PC-3 (cell line): ENCODE measurements at regions not wholly inside any gene's neighbourhood (a gene's known extent, or its start where the extent isn't known, plus 50 kb on each side); places are given as distances from the start of the nearest gene placed in this dataset.

ENCODE experiments used
- ATAC-seq: fragments of 200-7000 bp; cut with Tn5 transposase; 2 replicates; pipeline ENCODE4 v1.9.1; 2020; ENCODE audit warnings: mild to moderate bottlenecking, moderate library complexity
- BruUV-seq: library from RNA; stranded (reverse); fragments of 400-500 nt; replicated peaks from 2 replicates; lab custom pipeline; 2021; lab: Mats Ljungman, UMichigan
- CTCF ChIA-PET: fragments of 300-600 bp; sonication (Branson Sonifier 250); formaldehyde crosslinking; loops from one replicate; lab custom pipeline; 2022; ENCODE audit warnings: antibody characterized with exemption; lab: Charles Lee
- POLR2A ChIA-PET: fragments of 300-600 bp; sonication (Branson Sonifier 250); formaldehyde crosslinking; loops from one replicate; lab custom pipeline; 2022; ENCODE audit warnings: antibody characterized with exemption; ENCODE audit not compliant: unreplicated experiment; lab: Charles Lee
- DNase-seq: peaks from one replicate; pipeline ENCODE4 v3.0.0-alpha.2; 2015
- H2AFZ ChIP-seq: fragments of 300-600 bp; sonication (generic); 2 replicates; pipeline ENCODE4 v1.6.0; 2016; ENCODE audit warnings: antibody characterized with exemption, low read length
- H3F3A ChIP-seq: fragments of 300-600 bp; sonication (generic); one replicate; pipeline ENCODE4 v1.6.0; 2017; ENCODE audit warnings: antibody characterized with exemption, low read length, control low read depth, mild to moderate bottlenecking; ENCODE audit not compliant: unreplicated experiment
- H3K27ac ChIP-seq: fragments of 300-600 bp; sonication (generic); 2 replicates; pipeline ENCODE4 v1.5.1; 2016; ENCODE audit warnings: mild to moderate bottlenecking, low read length
- H3K27me3 ChIP-seq: fragments of 300-600 bp; sonication (generic); 2 replicates; pipeline ENCODE4 v1.6.1; 2016; ENCODE audit warnings: low read length, mixed read lengths
- H3K36me3 ChIP-seq: fragments of 300-600 bp; sonication (generic); 2 replicates; pipeline ENCODE4 v1.6.1; 2016; ENCODE audit warnings: low read depth, mixed run types, low read length, mixed read lengths
- H3K4me1 ChIP-seq: fragments of 300-600 bp; sonication (generic); 2 replicates; pipeline ENCODE4 v1.5.1; 2016; ENCODE audit warnings: low read length; ENCODE audit not compliant: insufficient read depth
- H3K4me2 ChIP-seq: fragments of 300-600 bp; sonication (generic); 2 replicates; pipeline ENCODE4 v1.6.0; 2016; ENCODE audit warnings: low read length
- H3K4me3 ChIP-seq: fragments of 300-600 bp; sonication (generic); 2 replicates; pipeline ENCODE4 v1.5.1; 2016; ENCODE audit warnings: mild to moderate bottlenecking, low read length, mixed read lengths
- H3K79me2 ChIP-seq: fragments of 300-600 bp; sonication (generic); 2 replicates; pipeline ENCODE4 v1.6.1; 2017; ENCODE audit warnings: low read length, mixed read lengths
- H3K9ac ChIP-seq: fragments of 300-600 bp; sonication (generic); 2 replicates; pipeline ENCODE4 v1.6.0; 2016; ENCODE audit warnings: mild to moderate bottlenecking, low read length
- H3K9me2 ChIP-seq: fragments of 300-600 bp; sonication (generic); replicated peaks from 2 replicates; pipeline ENCODE4 v1.6.1; 2016; ENCODE audit warnings: mixed run types, low read length, mixed read lengths
- H3K9me3 ChIP-seq: fragments of 300-600 bp; sonication (generic); 2 replicates; pipeline ENCODE4 v1.6.1; 2016; ENCODE audit warnings: low read length, mixed read lengths
- H4K20me1 ChIP-seq: fragments of 300-600 bp; sonication (generic); 2 replicates; pipeline ENCODE4 v1.6.1; 2016; ENCODE audit warnings: low read length, mixed read lengths
- EZH2 ChIP-seq: fragments of 300-600 bp; sonication (generic); IDR thresholded peaks from one replicate; pipeline ENCODE4 v1.6.1; 2017; ENCODE audit warnings: antibody characterized with exemption, mild to moderate bottlenecking, low read length; ENCODE audit not compliant: unreplicated experiment
- EZH2phosphoT487 ChIP-seq: fragments of 300-600 bp; sonication (generic); IDR thresholded peaks from 2 replicates; pipeline ENCODE4 v1.6.1; 2018; ENCODE audit warnings: mild to moderate bottlenecking, antibody characterized with exemption, low read length, borderline replicate concordance
- intact Hi-C: fragments of 100-400 bp; cut with micrococcal nuclease; formaldehyde crosslinking; loops from 2 replicates; pipeline ENCODE4 v1.9.0; 2023
- TF ChIP-seq, protein P1 (sequence below): fragments of 300-600 bp; sonication (generic); conservative IDR thresholded peaks from 2 replicates; pipeline ENCODE4 v1.5.1; 2017; ENCODE audit warnings: antibody characterized with exemption, low read depth, mild to moderate bottlenecking, low read length

DNA sequence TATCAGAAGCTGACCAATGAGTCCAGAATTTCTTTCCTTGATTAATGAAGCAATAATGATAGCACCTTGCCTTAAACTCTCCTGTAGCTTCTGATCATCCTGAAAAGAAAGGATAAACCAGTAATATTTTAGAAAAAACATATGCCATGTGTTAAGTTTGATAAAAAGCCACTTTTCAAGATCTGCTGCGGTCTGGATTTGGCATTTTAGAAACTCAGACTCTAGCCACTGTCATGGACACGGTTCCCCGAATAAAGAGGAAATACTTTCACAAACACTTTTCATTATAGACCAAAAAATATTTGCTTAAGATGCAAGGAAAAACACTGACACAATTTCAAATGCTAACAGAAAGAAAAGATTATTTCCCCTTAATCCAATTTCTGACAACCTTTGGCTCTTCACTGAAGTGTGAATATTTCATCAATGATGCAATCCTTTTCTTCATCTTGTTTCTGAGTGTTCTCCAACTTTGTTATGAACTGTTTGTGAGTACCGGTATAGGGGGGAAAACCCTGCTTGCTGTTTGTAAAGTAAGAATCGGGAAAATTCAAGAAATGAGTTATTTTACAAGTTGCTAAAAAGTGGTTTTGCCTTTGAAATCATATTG is 329.5 kb downstream of the CRPPA start:
- Histone ChIP-seq H3K4me1 (no peaks in the 10 kb centered on the region), H3F3A (no peaks in the 10 kb centered on the region), H3K79me2 (no peaks in the 10 kb centered on the region), H3K9me3 (no peaks in the 10 kb centered on the region), H2AFZ (no peak overlapping the region), H4K20me1 (no peaks in the 10 kb centered on the region), H3K4me2 (no peak overlapping the region), H3K4me3 (no peak overlapping the region), H3K27ac (no peak overlapping the region), H3K36me3 (no peaks in the 10 kb centered on the region), H3K27me3 (no peaks in the 10 kb centered on the region), H3K9ac (no peak overlapping the region), H3K9me2 (no peaks in the 10 kb centered on the region)
- no TSS peak for BruUV-seq
- intact Hi-C loops, result no loop called here
- TF ChIP-seq EZH2phosphoT487 (no peak), EZH2 (no peak)
- TF ChIP-seq, protein P1, sequence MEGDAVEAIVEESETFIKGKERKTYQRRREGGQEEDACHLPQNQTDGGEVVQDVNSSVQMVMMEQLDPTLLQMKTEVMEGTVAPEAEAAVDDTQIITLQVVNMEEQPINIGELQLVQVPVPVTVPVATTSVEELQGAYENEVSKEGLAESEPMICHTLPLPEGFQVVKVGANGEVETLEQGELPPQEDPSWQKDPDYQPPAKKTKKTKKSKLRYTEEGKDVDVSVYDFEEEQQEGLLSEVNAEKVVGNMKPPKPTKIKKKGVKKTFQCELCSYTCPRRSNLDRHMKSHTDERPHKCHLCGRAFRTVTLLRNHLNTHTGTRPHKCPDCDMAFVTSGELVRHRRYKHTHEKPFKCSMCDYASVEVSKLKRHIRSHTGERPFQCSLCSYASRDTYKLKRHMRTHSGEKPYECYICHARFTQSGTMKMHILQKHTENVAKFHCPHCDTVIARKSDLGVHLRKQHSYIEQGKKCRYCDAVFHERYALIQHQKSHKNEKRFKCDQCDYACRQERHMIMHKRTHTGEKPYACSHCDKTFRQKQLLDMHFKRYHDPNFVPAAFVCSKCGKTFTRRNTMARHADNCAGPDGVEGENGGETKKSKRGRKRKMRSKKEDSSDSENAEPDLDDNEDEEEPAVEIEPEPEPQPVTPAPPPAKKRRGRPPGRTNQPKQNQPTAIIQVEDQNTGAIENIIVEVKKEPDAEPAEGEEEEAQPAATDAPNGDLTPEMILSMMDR, result no peak
- ChIA-PET POLR2A (no interaction called here), CTCF (no interaction called here)
- no peak for DNase-seq
- ATAC-seq, result no peak

DNA sequence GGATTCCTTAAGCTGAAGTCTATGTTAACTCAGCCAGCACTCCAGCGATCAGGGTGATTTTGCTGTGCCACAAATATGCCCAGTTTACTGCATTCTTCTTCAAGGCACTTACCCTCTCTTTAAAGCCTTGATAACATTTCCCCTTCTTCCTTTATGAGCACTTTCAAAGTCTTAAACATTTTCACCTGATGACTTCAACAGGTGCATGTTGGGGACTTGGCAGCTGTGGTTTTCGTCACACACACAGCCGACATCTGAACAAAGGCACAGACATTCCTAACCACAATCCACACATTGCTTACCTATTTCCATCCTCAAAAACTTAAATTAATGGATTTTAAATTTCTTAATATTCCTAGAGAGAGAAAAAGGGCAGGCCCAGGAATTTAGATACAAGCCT is 331.5 kb downstream of the CRPPA start:
- H4K20me1 ChIP-seq, result no peaks in the 10 kb centered on the region
- no peak overlapping the region for H3K4me3 ChIP-seq
- H3F3A ChIP-seq, result no peaks in the 10 kb centered on the region
- no peak overlapping the region for H2AFZ ChIP-seq
- DNase-seq, result no peak
- no peak for ATAC-seq
- no TSS peak for BruUV-seq
- TF ChIP-seq EZH2phosphoT487 (no peak), EZH2 (no peak)
- TF ChIP-seq, protein P1, result no peak
- no peaks in the 10 kb centered on the region for H3K27me3 ChIP-seq
- no peak overlapping the region for H3K9ac ChIP-seq
- intact Hi-C loops, result no loop called here
- H3K27ac ChIP-seq, result no peak overlapping the region
- H3K9me2 ChIP-seq, result no peaks in the 10 kb centered on the region
- no peaks in the 10 kb centered on the region for H3K79me2 ChIP-seq
- peaks cover 2% of the 10 kb centered on the region; the same call in 1 of the 2 replicates for H3K4me1 ChIP-seq
- H3K36me3 ChIP-seq, result no peaks in the 10 kb centered on the region
- no peaks in the 10 kb centered on the region for H3K9me3 ChIP-seq
- POLR2A ChIA-PET, result no interaction called here
- no peak overlapping the region for H3K4me2 ChIP-seq
- CTCF ChIA-PET, result interaction anchor here (0.9 kb wide), 1 partner anchor 475 kb away, joined by 5 read pairs; no protein-coding TSS in a partner anchor

DNA sequence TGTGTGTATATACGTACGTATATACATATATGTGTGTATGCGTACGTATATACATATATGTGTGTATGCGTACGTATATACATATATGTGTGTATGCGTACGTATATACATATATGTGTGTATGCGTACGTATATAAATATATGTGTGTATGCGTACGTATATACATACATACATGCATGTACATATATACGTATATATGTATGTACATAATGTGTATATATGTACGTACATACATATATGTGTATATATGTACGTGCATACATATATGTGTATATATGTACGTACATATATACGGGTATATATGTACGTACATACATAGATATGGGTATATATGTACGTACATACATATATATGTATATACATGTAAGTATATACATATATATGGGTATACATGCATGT is 332.1 kb downstream of the CRPPA start:
- TF ChIP-seq EZH2, result no peak
- TF ChIP-seq EZH2phosphoT487, result no peak
- TF ChIP-seq, protein P1, result no peak
- no peaks in the 10 kb centered on the region for H3K9me2 ChIP-seq
- ATAC-seq (no peak), DNase-seq (no peak)
- H3K9ac ChIP-seq, result no peak overlapping the region
- no peaks in the 10 kb centered on the region for H3F3A ChIP-seq
- H4K20me1 ChIP-seq, result no peaks in the 10 kb centered on the region
- peaks cover 8% of the 10 kb centered on the region for H3K4me1 ChIP-seq
- H3K4me2 ChIP-seq, result no peak overlapping the region
- ChIA-PET POLR2A (no interaction called here), CTCF (no interaction called here)
- H3K4me3 ChIP-seq, result no peak overlapping the region
- no peaks in the 10 kb centered on the region for H3K36me3 ChIP-seq
- H3K79me2 ChIP-seq, result no peaks in the 10 kb centered on the region
- no peaks in the 10 kb centered on the region for H3K9me3 ChIP-seq
- BruUV-seq, result no TSS peak
- no peaks in the 10 kb centered on the region for H3K27me3 ChIP-seq
- intact Hi-C loops, result no loop called here
- no peak overlapping the region for H3K27ac ChIP-seq
- H2AFZ ChIP-seq, result no peak overlapping the region
